Mammary epithelial cell (primary cell): ENCODE measurements at regions not wholly inside any gene's neighbourhood (a gene's known extent, or its start where the extent isn't known, plus 50 kb on each side); places are given as distances from the start of the nearest gene placed in this dataset.

ENCODE experiments used
- EZH2 ChIP-seq: IDR thresholded peaks from 2 replicates; pipeline ENCODE4 v1.6.1; 2012; ENCODE audit warnings: low read length, inconsistent platforms, borderline replicate concordance
- TF ChIP-seq, protein P1 (sequence below), 2 donors: IDR thresholded peaks in 1 of 2; conservative IDR thresholded peaks in 1 of 2; 2 replicates each; pipeline ENCODE4 v1.5.1; 2011 to 2012; ENCODE audit warnings: inconsistent platforms in 2 of 2, low read length in 2 of 2, mild to moderate bottlenecking in 2 of 2, control low read depth in 1 of 2, low read depth in 1 of 2; ENCODE audit not compliant: insufficient read depth in 1 of 2; ENCODE audit errors: extremely low read depth in 1 of 2

DNA sequence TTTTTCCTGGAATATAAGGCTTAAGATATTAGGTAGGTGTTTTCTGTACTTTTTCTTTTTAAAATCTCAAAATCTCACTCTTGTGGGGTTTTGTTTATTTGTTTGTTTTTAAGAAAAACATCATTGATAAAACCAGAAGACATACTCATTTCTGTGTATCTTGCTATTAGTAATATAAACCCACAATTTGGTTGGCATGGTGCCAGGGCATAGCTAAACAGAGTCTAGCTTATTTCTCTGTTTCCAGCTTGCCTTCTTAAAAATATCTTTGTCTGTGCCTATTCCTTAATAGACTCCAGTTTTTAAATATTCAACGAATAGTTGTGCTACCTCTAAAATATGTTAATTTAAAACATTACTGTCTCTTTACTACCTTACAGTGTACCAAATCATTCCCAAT lies 1121.9 kb upstream of the PCDH20 start:
- TF ChIP-seq, protein P1, sequence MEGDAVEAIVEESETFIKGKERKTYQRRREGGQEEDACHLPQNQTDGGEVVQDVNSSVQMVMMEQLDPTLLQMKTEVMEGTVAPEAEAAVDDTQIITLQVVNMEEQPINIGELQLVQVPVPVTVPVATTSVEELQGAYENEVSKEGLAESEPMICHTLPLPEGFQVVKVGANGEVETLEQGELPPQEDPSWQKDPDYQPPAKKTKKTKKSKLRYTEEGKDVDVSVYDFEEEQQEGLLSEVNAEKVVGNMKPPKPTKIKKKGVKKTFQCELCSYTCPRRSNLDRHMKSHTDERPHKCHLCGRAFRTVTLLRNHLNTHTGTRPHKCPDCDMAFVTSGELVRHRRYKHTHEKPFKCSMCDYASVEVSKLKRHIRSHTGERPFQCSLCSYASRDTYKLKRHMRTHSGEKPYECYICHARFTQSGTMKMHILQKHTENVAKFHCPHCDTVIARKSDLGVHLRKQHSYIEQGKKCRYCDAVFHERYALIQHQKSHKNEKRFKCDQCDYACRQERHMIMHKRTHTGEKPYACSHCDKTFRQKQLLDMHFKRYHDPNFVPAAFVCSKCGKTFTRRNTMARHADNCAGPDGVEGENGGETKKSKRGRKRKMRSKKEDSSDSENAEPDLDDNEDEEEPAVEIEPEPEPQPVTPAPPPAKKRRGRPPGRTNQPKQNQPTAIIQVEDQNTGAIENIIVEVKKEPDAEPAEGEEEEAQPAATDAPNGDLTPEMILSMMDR (conservative IDR thresholded peaks at IDR 0.05 in 1 of 2, IDR thresholded peaks at IDR 0.05 in 1 of 2; ENCODE audit: extremely low read depth in 1 of 2, insufficient read depth in 1 of 2, low read depth in 1 of 2, low read length in 2 of 2) = no peak
- no peak for TF ChIP-seq EZH2
